ENCODE measurements at regions not wholly inside any gene's neighbourhood (a gene's known extent, or its start where the extent isn't known, plus 50 kb on each side); places are given as distances from the start of the nearest gene placed in this dataset.

DNA sequence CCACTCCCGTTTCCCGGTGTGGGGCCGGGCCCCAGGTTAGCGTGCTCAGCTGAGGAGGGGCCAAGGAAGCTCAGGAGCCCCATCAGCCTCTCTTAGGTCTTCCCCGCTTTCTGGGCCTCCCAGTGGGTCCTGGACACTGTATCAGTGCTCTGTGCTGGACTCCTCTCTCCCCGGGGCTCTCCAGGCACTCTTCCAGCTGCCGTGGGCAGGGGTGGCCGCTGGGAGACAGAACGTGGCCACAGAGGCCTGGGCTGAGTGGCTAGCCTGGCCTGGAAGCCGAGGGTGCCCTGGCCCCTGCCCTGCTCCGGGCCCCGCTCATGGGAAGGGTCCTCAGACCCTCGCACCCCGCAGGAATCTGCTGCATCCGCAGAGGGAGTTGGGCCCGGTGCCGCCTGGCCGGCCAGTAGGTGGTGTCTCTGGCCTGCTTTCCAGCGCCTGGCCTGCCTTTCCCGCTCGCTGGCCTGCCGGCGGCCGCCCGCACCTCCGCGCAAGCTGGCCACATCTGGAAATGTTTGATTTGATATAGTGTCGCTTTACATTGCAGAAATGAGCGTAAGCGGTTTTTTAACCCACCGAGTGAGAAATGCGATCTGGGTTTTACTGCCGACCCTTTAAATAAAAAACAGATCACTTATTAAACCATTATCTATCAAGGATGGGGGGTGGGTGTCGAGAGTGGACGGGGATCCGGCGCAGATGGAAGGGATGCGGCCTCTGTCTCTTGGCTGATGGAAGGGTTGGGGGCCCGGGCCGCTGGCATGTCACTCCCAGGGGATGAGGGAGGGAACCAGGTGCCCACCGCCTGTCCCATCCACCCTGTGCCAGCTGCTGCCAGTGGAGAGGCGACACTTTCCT is 74.4 kb upstream of the TTC34 start:
- H3K4me1 ChIP-seq, result no peaks in the 10 kb centered on the region
- peaks cover 13% of the 10 kb centered on the region for H3K9me3 ChIP-seq
- DNase-seq (no peak), ATAC-seq (peak in 1 of 2 donors; percentile 41)
- peaks cover 4% of the 10 kb centered on the region for H3K27me3 ChIP-seq (ENCODE audit: low read depth)
- H3K36me3 ChIP-seq, result no peaks in the 10 kb centered on the region
- intact Hi-C loops (cut with DNase I), result no loop called here
- TF ChIP-seq CTCF (IDR thresholded peaks at IDR 0.05), result peak; percentile 38
- H3K27ac ChIP-seq, result no peak overlapping the region
- no peak overlapping the region for H3K4me3 ChIP-seq

DNA sequence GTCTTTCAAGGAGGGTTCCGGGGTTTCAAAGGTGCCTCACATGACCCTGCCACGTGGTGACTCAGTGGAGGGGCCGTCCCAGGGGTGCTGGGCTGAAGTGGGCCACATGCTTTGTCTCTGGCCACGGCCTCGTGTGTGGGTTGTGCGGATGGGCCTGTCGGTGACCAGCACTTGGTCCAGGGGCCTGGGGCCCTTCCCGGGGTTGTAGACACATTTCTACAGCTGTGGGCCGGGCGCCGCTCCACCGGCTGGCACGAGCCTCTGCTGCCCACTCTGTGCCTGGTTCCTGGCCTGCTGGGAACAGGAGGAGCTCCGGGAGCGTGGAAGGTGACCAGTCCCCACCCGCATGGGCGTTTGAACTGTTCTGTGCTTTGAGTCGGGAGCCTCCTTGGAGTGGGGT is 75.4 kb upstream of the TTC34 start:
- H3K9me3 ChIP-seq, result peaks cover 4% of the 10 kb centered on the region
- DNase-seq (no peak), ATAC-seq (no peak)
- intact Hi-C loops (cut with DNase I), result no loop called here
- H3K4me3 ChIP-seq, result no peak overlapping the region
- H3K27ac ChIP-seq, result no peak overlapping the region
- no peaks in the 10 kb centered on the region for H3K4me1 ChIP-seq
- peaks cover 7% of the 10 kb centered on the region for H3K27me3 ChIP-seq (ENCODE audit: low read depth)
- no peaks in the 10 kb centered on the region for H3K36me3 ChIP-seq
- TF ChIP-seq CTCF (IDR thresholded peaks at IDR 0.05), result no peak

GRCh38 chr1:2877391-2877790 is 75.9 kb upstream of the TTC34 start:
- no peak for TF ChIP-seq CTCF (IDR thresholded peaks at IDR 0.05)
- no peak overlapping the region for H3K4me3 ChIP-seq
- H3K4me1 ChIP-seq, result no peaks in the 10 kb centered on the region
- H3K27ac ChIP-seq, result no peak overlapping the region
- no peak for DNase-seq
- intact Hi-C loops (cut with DNase I), result no loop called here
- H3K36me3 ChIP-seq, result no peaks in the 10 kb centered on the region
- H3K9me3 ChIP-seq, result no peaks in the 10 kb centered on the region
- H3K27me3 ChIP-seq (ENCODE audit: low read depth), result peaks cover 12% of the 10 kb centered on the region
- no peak for ATAC-seq

- TF ChIP-seq CTCF (IDR thresholded peaks at IDR 0.05), result no peak
- Histone ChIP-seq H3K9me3 (no peaks in the 10 kb centered on the region), H3K36me3 (no peaks in the 10 kb centered on the region), H3K4me3 (no peak overlapping the region), H3K4me1 (no peaks in the 10 kb centered on the region), H3K27ac (no peak overlapping the region), H3K27me3 (ENCODE audit: low read depth) (peaks cover 15% of the 10 kb centered on the region)
- ATAC-seq (no peak), DNase-seq (no peak)
- intact Hi-C loops (cut with DNase I), result no loop called here
Measured at GRCh38 chr1:2878591-2878990, 77.1 kb upstream of the TTC34 start.

GRCh38 chr1:2879026-2879425 is 77.5 kb upstream of the TTC34 start:
- no peak for ATAC-seq
- Histone ChIP-seq H3K4me3 (no peak overlapping the region), H3K36me3 (no peaks in the 10 kb centered on the region), H3K9me3 (no peaks in the 10 kb centered on the region), H3K27me3 (ENCODE audit: low read depth) (peaks cover 15% of the 10 kb centered on the region), H3K4me1 (no peaks in the 10 kb centered on the region), H3K27ac (no peak overlapping the region)
- TF ChIP-seq CTCF (IDR thresholded peaks at IDR 0.05), result no peak
- intact Hi-C loops (cut with DNase I), result no loop called here
- no peak for DNase-seq
